Stimulated activated CD4-positive, alpha-beta T cell treated with anti-CD3 and anti-CD28 coated beads, Interleukin-1b, Interleukin-23, amount 100 ng/mL, for 48 hours (primary cell): ENCODE measurements at regions not wholly inside any gene's neighbourhood (a gene's known extent, or its start where the extent isn't known, plus 50 kb on each side); places are given as distances from the start of the nearest gene placed in this dataset.
"Not testable (repeated sequence)": the region's sequence is repeated elsewhere in the genome, so short reads cannot be mapped to it uniquely, and the experiment has no call there.

Experiments used
- DNase-seq: peaks from one replicate; pipeline ENCODE4 v3.0.0-alpha.2; 2020

DNA sequence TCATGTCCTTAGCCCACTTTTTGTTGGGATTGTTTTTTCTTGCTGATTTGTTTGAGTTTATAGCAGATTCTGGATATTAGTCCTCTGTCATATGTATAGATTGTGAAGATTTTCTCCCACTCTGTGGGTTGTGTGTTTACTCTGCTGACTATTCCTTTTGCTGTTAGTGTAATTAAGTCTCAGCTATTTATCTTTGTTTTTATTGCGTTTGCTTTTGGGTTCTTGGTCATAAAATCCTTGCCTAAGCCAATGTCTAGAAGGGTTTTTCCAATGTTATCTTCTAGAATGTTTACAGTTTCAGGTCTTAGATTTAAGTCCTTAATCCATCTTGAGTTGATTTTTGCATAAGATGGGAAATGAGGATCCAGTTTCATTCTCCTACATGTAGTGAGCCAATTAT, 351.2 kb upstream of the PIK3R1 start:
- DNase-seq, result not testable (repeated sequence)

DNA sequence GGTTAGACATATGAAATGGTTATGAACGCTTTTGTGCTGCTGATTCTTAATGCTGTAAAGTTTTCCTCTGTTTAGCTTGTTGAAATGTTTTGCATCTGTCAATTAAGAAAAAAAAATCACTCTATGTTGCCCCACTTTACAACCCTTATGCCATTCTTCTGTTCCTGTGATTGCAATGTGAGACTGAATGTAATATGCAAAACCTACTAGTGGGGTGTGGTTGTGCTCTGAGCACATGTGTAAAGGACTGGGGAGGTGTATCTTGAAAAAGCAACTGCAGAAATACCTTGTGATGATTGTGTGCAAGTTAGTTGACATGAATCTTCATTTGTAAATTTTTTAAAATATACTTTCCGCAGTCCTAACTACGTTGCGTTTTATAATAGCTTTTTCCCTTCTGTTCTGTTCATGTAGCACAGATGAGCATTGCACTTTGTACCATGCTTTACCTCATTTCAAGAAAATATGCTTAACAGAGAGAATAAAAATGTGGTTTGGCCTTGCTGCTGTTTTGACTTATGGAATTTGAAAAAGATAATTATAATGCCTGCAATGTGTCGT, 357.0 kb upstream of the PIK3R1 start:
- DNase-seq, result no peak

DNA sequence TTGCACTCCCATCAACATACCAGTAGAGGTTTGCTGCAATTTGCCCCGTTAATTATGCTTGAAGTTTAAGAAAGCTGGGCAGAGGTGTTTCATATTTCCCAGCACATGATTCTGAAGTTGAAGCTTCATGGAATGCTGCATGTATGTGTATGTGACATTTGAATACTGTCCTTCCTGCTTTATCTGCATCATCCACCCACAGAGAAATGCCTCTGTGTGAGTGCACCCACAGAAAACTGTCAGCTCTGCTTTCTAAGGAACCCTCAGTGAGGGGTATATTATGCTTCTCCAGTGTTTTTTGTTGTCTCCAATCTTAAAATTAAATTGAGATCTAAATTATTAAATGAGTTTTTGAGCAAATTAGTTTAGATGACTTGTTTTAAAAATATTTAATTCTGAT, 358.1 kb upstream of the PIK3R1 start:
- no peak for DNase-seq

DNA sequence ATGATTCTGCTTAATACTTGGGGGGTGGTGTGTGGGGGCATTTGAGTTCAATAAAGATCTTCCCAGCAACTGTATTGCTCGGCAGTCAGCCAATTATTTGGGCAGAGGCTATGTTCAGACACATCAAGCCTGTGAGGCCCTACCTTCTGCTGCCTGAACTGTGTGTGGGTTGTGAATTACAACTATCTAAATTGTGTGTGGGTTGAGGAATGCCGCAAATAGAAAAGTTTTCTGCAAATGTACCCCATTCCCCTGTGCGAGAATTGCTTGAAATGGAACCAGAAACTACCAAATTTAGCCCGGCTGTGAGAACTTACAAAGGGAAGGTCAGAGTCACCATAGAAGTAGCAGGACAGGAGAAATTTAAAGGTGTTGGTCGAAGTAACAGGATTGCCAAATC, 360.0 kb upstream of the PIK3R1 start:
- DNase-seq, result no peak

DNA sequence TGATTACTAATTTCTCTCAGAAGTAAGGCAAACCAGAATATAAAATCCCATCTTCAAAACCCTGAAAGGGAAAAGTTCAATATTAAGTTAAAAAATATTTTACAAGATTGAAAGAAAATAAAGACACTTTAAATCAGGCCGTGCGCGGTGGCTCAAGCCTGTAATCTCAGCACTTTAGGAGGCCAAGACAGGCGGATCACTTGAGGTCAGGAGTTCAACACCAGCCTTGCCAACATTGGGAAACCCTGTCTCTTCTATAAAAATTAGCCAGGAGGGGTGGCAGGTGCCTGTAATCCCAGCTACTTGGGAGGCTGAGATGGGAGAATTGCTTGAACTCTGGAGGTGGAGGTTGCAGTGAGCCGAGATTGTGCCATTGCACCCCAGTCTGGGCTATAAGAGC, 364.6 kb upstream of the PIK3R1 start:
- DNase-seq, result not testable (repeated sequence)

DNA sequence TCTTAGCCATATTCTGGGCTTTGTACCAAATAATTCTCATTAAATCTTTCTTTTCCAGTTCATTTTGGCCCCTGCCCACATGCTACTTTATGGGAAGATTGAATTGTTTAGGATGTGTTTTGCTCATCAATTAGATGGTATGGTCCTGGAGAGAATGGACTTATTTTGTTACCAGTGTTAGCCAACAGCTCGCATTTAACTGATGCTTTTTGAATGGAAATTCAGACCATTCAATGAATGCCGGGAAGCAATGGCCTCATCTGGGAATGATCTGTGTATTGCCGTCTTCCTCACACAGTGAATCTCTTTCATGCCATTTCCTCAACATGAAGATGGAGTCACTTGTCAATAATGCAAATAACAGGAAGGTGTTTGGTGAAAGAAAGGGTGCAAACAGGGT, 370.6 kb upstream of the PIK3R1 start:
- no peak for DNase-seq

DNA sequence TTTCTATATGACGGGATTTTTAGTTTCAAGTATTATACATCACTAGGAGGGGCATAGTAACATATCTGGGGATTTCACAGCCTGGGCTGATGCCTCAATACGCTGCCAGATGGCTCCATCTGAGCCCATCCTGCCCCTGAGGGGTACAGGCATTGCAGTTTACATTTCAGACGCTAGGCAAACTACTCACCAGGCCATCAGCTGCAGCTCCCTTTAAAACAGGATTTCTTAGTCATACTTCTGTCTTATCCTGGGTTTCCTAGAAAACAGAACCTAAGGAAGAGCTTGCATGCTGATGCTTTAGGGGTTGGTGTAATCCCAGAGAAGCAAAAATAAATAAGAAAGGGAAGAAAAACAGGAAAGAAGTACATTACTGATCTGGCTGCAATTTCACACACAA, 372.8 kb upstream of the PIK3R1 start:
- DNase-seq, result no peak

DNA sequence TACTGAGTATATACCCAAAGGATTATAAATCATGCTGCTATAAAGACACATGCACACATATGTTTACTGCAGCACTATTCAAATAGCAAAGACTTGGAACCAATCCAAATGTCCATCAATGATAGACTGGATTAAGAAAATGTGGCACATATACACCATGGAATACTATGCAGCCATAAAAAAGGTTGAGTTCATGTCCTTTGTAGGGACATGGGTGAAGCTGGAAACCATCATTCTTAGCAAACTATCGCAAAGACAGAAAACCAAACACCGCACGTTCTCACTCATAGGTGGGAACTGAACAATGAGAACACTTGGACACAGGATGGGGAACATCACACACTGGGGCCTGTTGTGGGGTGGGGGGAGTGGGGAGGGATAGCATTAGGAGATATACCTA, 378.3 kb upstream of the PIK3R1 start:
- not testable (repeated sequence) for DNase-seq

DNA sequence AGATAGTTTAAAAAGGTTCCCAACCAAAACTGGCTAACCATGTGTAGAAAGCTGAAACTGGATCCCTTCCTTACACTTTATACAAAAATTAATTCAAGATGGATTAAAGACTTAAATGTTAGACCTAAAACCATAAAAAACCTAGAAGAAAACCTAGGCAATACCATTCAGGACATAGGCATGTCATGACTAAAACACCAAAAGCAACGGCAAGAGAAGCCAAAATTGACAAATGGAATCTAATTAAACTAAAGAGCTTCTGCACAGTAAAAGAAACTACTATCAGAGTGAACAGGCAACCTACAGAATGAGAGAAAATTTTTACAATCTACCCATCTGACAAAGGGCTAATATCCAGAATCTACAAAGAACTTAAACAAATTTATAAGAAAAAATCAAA, 379.1 kb upstream of the PIK3R1 start:
- not testable (repeated sequence) for DNase-seq

DNA sequence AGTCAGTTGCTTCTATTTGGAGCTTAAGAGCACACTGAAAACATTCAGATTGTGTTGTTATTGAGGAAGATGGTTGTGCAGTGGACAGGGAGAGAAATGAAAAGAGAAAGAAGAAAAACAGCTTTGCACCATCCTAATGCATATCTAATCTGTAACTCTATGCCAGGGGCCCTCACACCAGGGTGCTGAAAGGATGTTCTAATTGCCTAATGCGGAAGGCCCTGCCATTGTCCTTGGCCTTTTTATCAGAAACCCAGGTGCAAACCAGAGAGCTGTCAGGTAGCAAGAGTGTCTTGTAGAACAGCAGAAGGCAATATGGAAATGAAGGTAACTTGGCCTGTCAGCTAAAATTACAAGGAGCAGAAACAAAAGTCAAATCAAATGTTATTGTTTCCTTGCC, 384.5 kb upstream of the PIK3R1 start:
- DNase-seq, result no peak

DNA sequence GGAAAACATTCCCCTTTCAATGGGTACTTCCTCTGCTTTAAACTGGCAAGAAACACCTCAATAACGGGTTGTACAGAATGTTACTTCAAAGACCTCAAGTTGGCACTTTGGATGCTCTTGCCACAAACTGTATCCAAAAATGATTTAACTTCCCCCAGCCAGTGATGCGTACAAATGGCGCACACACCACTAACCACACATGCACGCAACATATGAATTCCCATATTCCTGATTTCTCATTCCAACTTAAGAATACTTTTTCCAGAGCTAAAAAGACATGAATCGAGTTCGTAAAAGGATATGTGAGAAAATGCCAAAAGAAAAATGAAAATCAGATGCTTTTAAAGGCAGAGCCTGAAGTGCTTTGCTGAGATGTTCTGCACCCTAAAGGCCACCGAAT, 388.0 kb upstream of the PIK3R1 start:
- DNase-seq, result no peak

DNA sequence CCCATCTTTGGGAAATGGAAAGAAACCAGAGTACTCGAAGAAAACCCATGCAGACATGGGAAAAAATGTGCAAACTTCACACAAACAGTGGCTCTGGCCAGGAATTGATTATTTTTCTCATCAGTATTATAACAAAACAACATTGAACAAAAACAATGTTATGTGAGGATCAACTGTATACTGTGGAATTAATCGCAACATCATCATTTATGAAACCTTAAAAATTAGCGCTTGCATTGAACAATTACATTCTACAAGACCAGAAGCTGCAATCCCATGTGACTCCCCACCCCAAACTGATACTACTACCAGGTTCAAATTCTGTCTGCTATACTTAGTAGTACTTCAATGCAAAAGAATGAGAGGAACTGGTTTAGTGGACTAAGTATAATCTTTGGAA, 390.7 kb upstream of the PIK3R1 start:
- DNase-seq, result no peak

DNA sequence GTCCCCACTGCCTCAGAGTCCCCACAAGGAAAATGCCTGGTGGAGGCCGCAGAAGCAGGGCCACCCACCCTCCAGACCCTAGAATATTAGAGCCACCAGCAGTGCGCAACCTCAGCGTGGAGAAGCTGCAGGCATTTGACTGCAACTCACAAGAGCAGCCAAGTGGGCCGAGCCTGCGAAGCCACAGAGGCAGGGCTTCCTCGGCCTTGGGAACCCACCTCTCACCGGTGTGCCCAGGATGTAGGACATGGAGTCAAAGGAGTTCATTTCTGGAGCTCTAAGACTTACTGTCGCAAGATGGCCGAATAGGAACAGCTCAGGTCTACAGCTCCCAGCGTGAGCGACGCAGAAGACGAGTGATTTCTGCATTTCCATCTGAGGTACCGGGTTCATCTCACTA, 397.9 kb upstream of the PIK3R1 start:
- no peak for DNase-seq

DNA sequence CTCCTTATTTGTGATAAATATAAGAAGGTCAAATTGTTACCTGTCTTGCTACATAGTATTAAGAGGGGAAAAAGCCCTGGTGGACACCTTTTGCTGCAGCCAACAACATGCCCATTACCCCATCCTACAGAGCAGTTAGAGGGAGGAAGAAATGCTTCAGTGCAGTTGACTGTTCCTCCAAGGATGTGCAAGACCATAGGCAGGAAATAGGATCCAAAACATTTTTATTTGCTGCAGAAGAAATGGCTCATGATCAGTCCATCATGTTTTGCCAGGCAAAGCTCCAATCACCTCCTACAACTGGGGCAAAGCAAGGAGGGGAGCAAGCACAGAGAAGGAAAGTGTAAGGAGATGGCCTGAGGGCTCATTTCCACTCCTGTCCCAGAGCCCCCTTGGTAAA, 399.1 kb upstream of the PIK3R1 start:
- DNase-seq, result no peak

DNA sequence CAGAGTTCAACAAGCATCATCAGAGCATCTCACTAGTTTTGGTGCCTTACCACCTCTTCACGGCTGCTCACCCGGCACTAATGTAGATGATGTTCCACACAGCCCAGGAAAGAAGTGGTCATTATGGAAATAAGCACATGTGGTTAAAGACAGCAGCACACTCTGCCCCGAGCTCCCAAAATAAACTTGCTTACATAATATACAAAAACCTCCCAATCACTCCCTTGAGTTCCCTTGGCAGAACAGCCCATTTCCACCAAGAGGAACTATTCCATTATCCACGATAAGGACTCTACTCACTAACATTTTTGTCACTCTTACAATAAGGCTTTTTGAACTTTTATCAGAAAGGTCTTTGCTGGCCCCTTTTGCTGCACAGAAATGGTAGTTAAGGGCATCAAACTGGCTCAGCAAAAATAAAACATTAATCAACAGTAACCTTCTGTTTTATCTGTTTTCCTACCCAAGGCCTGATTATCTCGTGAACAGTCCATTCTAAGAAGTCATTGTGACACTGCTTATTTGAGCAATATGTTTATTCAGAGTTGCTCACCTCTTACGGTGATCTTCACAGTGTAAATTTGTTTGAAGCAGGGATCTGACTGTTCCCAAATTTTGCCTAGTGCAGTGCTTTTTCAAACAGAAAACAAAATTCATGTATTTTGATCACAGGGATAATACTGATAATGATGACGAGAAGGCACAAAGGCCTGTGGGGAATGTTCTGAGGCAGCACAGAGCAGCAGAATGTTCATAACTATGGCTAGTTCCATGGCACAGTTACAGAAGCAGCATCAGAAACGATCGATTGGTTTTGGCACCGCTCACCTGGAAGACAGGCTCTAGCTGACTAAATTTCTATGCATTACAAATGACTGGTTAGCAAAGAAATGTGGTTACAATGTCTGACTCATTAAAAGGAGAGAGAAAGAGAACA, 399.8 kb upstream of the PIK3R1 start:
- DNase-seq, result no peak

DNA sequence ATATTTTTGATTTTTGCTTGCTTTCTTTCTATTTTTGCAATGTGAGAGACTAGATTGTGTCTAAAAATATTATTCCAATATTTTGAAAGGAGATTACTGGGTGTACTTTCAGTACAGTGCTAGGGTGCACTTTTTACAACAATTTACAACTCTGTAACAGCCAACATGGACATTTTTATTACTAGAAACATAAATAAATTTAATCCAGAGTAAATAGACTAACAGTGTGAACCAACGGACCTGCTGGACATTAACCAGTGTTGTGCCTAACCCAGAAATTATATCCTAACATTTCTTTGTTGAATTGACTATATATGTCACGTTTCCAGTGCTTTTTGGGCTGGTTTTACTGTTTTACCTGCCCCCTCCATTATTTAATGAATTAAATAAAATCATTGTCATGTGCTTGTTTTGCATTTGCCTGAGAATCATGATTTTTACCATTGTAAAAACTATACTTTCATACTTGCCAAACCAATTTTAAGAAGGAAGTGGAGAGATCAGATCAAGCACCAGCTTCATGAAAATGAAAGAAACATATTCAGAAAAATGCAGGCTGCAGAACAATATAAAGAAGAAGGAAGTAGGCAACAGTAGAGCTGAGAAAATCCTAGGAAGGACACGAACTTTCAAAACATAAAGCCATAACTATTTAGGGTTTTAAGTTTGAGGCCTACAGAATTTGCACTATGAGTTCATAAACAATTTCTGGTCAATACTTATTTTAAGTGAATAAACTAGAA, 400.8 kb upstream of the PIK3R1 start:
- DNase-seq, result no peak

DNA sequence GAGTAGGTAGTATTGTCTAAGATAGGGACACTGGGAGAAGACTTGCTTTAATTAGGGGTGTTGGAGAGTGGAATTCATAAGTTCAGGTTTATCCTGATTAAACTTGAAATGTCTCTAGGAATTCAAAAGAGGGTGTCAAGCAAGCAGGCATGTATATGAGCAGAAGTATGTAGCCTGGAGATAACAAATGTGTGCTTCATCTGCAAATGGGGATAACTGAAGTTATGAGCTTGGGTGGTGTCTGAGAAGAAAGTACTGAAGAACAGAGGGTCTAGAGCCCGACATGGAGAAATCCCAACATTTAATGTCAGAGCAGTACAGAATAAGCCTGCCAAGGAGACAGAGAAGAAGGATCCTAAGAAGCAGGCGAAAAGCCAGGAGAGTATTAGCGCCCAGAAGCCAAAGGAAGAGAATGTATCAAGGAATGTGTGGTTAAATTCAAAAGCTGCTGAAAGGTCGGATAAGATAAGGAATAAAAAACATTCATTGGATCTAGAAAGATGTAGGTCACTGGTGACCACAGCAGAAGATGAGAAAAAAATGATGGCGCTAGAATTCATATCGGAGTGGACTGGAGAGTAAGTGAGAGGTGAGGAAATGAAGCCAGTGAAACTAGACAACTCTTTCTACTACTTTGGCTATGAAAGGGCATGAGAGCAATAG, 401.5 kb upstream of the PIK3R1 start:
- DNase-seq, result no peak

DNA sequence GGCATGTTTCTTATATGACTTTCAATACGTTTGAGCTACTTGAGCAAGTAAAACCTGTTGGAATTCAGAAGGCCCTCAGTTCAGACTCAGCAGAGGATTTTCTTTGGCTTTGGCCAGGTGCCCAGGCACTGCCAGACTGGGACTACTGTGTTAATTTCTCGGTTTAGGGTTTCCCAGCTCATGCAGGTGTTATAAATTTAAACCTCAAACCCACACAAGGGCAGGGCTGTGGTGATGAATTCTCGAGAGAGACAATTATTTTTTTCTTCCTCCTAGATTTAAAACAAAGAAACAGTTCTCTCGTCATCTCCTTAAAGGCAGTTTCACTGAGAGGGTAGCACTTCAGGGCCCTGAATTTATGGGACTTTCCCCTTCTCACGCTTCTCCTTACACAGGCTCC, 406.0 kb upstream of the PIK3R1 start:
- DNase-seq, result no peak

DNA sequence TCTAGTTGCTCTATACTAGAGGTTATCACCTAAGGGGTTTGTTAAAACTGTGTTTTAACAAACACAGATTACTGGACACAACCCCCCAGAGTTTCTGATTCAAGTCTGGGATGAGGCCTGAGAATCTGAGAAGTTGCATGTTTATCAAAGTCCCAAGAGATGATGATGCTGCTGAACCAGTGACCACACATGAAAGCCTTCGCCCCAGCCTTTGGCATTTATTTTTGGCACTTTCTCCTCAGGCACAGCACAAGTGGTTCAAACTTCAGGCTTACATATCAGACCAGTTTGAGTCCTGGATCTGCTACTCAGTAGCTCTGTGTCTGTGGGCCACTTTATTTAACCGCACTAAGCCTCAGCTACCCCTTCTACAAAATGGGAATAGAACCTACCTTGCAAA, 407.2 kb upstream of the PIK3R1 start:
- DNase-seq, result no peak

DNA sequence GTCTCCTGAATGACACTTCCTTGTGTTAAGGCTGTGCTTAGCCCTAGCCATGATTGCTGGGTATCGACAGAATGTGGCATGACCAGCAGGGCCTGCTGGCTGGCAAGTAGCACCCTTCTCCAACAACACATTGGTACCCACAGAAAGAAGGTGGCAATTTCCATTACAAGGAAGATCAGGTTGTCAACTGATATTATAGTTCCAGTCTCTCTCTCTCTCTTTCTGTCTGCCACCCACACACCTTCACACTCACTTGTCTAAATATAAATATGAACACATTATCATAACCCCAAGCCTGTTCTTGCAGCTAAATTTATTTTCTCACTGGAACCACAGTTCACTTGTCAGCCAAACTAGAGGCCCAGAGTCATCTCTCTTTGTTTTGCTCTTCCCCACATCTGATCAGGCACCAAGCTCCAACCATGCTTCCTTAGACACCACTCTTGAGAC, 408.1 kb upstream of the PIK3R1 start:
- DNase-seq, result no peak

DNA sequence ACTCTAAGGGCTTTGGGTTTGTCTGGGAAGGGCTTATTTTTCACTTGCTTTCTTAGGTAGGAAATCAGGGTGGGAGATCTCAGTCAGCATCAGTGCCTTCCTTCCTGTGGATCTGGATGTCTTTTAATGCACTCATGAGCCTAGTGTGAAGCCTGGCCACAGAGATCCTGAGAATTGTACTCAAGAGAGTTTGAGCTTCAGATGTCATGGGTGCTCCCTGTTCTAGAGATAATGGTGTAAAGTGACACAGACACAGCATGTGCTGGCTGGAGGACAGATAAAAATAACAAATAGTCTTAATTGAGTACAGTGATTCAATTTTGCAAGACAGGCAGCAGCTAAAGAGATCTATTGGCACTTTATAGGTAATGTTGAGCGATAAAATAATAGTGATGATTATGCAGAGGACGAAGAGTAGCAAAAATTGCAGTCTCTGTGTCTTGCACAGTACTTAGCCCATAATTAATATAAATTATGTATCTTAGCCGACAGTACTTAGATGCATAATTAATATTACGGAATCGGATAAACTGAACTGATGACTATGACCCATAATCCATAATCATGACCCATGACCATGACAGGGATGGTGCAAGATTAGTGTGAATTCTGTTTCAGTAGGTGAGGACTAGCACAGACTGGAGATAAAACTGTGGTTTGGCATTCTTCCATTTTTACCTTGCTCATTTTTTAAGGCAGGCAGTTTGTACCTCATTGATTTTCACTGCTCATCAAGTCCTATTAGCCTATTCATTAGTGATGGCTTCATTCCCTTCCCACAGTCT, 408.7 kb upstream of the PIK3R1 start:
- DNase-seq, result no peak

DNA sequence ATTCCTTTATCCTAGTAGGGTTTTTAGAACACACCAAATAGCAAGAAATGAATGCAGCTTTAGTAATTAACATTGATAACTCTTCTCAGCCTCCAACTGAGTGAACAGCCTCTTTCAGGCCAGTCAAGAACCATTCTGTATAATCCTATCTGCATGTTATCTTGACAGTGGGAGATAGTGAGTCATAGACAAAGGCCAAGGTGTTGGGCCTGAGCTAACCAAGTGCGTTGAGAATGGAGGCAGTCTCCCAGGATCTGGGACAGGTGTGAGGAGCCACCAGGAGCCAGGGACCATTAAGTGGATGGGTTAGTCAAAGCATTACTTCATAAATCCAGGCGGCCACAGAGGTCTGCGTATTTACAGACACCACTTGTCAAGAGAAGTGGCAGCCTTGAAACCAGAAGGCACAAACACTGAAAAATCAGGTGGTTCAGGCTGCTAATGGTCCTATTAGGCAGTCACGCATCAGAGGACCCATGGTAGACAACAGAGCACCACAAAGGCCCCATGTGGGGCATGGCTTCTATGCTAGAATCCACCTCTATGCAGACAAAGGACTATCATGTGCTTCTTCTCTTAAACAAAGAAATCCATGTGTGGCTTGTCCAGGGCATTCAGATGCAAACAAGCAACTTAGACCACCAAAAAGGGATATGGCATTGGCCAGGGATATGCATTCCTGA, 409.7 kb upstream of the PIK3R1 start:
- no peak for DNase-seq
